Activated T-helper 2 cell treated with anti-CD3 and anti-CD28 coated beads, Interferon-gamma antibody, Interleukin-2, Interleukin-4, amounts not matched to agents 10 μg/mL and 5 μg/mL and 100 μg/mL, durations not matched to agents 14 hours and 24 hours and 36 hours (primary cell): ENCODE measurements at regions not wholly inside any gene's neighbourhood (a gene's known extent, or its start where the extent isn't known, plus 50 kb on each side); places are given as distances from the start of the nearest gene placed in this dataset.

ENCODE experiments used
- DNase-seq: peaks from one replicate; pipeline ENCODE4 v3.0.0; 2021; ENCODE audit warnings: low spot score
- H3K27ac Mint-ChIP-seq: one replicate; pipeline ENCODE4 v1.8.0; 2021; ENCODE audit warnings: mixed read lengths
- H3K27me3 Mint-ChIP-seq: one replicate; pipeline ENCODE4 v1.8.0; 2021; ENCODE audit warnings: low read depth, mixed read lengths
- H3K36me3 Mint-ChIP-seq: one replicate; pipeline ENCODE4 v1.8.0; 2021; ENCODE audit warnings: low read depth, mixed read lengths
- H3K4me1 Mint-ChIP-seq: one replicate; pipeline ENCODE4 v1.8.0; 2021; ENCODE audit warnings: low read depth, mixed read lengths
- H3K4me3 Mint-ChIP-seq: one replicate; pipeline ENCODE4 v1.8.0; 2021; ENCODE audit warnings: low read depth, mild to moderate bottlenecking, moderate library complexity, mixed read lengths
- H3K9me3 Mint-ChIP-seq: one replicate; pipeline ENCODE4 v1.8.0; 2021; ENCODE audit warnings: mixed read lengths
- intact Hi-C: fragments of 100-400 bp; cut with micrococcal nuclease; formaldehyde crosslinking; loops from one replicate; pipeline ENCODE4 v1.15.1; 2023

DNA sequence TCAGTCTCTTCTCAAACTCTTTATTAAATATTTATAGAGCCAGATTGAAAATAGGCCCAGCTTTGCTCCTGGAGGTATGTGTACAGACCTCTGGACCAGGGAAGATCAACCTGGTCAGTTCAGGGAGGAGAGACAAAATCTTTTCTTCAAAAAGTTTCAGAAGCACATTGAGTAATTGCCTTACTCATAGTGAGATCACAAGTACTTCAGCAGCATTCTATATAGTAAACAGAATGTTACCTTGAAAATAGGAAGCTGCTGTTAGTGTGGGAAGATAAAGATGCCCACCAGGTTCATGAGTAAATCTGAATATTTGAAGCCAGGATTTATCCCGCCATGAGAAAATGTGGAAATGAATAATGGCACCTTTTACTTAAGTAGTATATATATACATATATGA is 665.9 kb upstream of the CITED2 start:
- no peak for DNase-seq
- Mint-ChIP-seq H3K27me3 (peaks cover 3% of the 10 kb centered on the region), H3K9me3 (no peaks in the 10 kb centered on the region), H3K4me3 (no peak overlapping the region), H3K36me3 (no peaks in the 10 kb centered on the region), H3K27ac (no peak overlapping the region), H3K4me1 (peaks cover 8% of the 10 kb centered on the region)
- intact Hi-C loops, result loop anchor here (10.0 kb wide), 1 partner anchor 666 kb away; the partner anchor contains the start of gene CITED2

DNA sequence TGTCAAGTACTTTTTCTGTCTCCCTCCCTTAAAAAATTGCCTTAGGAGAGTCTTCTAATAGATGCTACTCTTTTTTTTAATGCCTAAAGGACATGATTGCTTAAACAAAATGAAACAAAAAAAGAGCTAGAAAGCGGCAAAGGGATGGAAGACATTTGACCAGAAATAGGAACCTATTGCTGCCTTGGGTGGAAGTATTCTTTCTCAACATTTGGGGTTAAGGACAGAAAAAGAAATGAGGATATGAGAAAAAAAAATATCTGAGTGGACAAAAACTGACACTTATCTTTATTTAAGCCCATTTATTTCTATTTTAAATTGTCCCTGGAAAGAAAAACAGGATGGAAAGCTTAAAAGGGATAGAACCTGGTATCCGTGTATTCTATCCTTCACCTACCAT is 664.9 kb upstream of the CITED2 start:
- H3K9me3 Mint-ChIP-seq, result no peaks in the 10 kb centered on the region
- DNase-seq, result no peak
- H3K4me3 Mint-ChIP-seq, result no peak overlapping the region
- peaks cover 8% of the 10 kb centered on the region for H3K4me1 Mint-ChIP-seq
- intact Hi-C loops, result no loop called here
- H3K27ac Mint-ChIP-seq, result no peak overlapping the region
- peaks cover 3% of the 10 kb centered on the region for H3K27me3 Mint-ChIP-seq
- H3K36me3 Mint-ChIP-seq, result no peaks in the 10 kb centered on the region

DNA sequence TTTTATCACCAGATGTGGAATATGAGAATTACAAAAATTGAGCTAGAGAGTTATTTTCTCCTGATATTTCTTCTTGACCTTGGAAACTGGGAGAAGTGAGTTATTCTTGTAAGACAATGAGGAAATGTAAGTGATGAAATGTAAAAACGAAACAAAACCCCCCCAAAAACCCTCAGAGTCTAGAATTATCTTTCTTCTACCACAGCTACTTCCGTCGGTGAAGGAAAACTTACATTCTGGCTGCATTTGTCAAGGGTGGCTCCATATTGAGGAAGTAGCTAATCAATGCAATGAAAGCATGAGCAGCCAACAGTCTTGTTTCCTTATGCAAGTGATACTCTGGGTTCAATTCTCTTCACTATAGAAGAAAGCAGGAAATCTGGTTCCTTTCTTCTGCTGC is 661.7 kb upstream of the CITED2 start:
- DNase-seq, result no peak

DNA sequence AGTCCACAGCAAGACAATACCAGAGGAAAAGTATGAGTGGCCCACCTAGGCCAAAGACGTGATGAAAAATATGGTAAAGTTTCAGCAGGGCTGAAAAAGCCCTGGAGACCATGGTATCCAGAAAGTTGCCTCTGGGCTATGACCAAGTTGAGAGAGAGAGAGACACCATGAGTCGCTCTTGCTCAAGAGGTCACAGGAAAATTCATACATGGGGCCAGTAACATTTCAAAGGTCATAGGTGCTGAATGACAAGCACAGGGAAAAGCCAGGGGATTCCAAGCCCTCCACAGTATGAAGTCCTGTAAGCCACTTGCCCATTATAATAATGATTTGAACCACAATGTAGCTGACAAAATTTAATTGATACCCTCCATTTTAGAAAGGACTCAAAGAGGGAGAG is 657.7 kb upstream of the CITED2 start:
- DNase-seq, result no peak
- H3K9me3 Mint-ChIP-seq, result no peaks in the 10 kb centered on the region
- no peak overlapping the region for H3K4me3 Mint-ChIP-seq
- H3K27me3 Mint-ChIP-seq, result no peaks in the 10 kb centered on the region
- no peaks in the 10 kb centered on the region for H3K36me3 Mint-ChIP-seq
- intact Hi-C loops, result no loop called here
- no peak overlapping the region for H3K27ac Mint-ChIP-seq
- no peaks in the 10 kb centered on the region for H3K4me1 Mint-ChIP-seq

More for the DNA sequence above, 661.7 kb upstream of the CITED2 start:
- no peaks in the 10 kb centered on the region for H3K4me1 Mint-ChIP-seq
- H3K9me3 Mint-ChIP-seq, result no peaks in the 10 kb centered on the region
- H3K36me3 Mint-ChIP-seq, result no peaks in the 10 kb centered on the region
- no peak overlapping the region for H3K4me3 Mint-ChIP-seq
- H3K27ac Mint-ChIP-seq, result no peak overlapping the region
- peaks cover 3% of the 10 kb centered on the region for H3K27me3 Mint-ChIP-seq
- intact Hi-C loops, result no loop called here

DNA sequence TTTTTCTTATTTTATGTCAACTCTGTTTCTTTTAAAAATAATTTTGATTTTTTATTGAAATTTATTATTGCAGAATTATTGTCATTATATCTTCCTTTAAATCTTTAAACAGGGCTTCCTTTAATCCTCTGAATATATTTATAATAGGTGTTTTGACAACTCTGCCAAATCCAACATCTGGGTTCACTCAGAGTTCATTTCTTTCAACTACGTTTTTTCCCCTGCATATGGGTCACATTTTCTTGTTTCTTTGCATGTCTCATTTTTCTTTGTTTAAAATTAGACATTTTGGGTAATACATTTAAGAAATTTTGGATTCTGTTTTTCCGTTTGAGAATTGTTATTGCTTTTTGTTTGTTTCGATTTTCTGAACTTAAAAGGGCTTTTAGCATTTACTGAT is 655.1 kb upstream of the CITED2 start:
- no peak overlapping the region for H3K27ac Mint-ChIP-seq
- intact Hi-C loops, result no loop called here
- DNase-seq, result no peak
- no peak overlapping the region for H3K4me3 Mint-ChIP-seq
- H3K36me3 Mint-ChIP-seq, result no peaks in the 10 kb centered on the region
- H3K27me3 Mint-ChIP-seq, result no peaks in the 10 kb centered on the region
- H3K4me1 Mint-ChIP-seq, result no peaks in the 10 kb centered on the region
- no peaks in the 10 kb centered on the region for H3K9me3 Mint-ChIP-seq

DNA sequence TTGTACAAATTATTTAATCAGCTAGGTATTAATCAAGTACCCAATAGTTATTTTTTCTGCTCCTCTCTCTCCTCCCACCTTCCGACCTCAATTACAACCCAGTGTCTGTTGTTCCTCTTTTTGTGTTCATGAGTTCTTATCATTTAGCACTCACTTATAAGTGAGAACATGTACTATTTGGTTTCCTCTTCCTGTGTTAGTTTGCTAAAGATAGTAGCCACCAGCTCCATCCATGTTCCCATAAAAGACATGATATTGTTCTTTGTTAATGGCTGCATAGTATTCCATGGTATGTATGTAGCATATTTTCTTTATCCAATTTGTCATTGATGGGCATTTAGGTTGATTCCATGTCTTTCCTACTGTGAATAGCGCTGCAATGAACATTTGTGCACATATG is 652.8 kb upstream of the CITED2 start:
- H3K27me3 Mint-ChIP-seq, result no peaks in the 10 kb centered on the region
- H3K4me1 Mint-ChIP-seq, result no peaks in the 10 kb centered on the region
- no peak overlapping the region for H3K4me3 Mint-ChIP-seq
- no peaks in the 10 kb centered on the region for H3K9me3 Mint-ChIP-seq
- no peak overlapping the region for H3K27ac Mint-ChIP-seq
- intact Hi-C loops, result no loop called here
- H3K36me3 Mint-ChIP-seq, result no peaks in the 10 kb centered on the region
- no peak for DNase-seq

DNA sequence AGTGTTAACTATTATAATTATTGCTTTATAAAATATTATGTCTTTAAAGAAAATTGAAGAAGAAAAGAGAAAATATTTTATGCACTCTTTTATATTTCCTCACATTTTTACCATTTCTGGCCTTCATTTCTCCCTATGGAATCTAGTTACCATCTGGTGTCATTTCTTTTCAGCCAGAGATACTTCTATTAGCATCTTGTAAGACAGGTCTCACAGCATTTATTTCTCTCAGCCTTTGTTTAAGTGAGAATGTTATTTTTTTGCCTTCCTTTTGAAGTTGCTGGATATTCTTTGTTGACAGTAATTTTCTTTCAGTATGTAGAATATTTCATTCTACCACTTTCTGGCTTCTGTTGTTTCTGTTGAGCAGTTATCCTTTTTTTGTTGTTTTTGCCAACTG is 652.1 kb upstream of the CITED2 start:
- H3K9me3 Mint-ChIP-seq, result no peaks in the 10 kb centered on the region
- H3K4me1 Mint-ChIP-seq, result no peaks in the 10 kb centered on the region
- no peak for DNase-seq
- H3K36me3 Mint-ChIP-seq, result no peaks in the 10 kb centered on the region
- intact Hi-C loops, result no loop called here
- H3K27ac Mint-ChIP-seq, result no peak overlapping the region
- no peak overlapping the region for H3K4me3 Mint-ChIP-seq
- no peaks in the 10 kb centered on the region for H3K27me3 Mint-ChIP-seq

DNA sequence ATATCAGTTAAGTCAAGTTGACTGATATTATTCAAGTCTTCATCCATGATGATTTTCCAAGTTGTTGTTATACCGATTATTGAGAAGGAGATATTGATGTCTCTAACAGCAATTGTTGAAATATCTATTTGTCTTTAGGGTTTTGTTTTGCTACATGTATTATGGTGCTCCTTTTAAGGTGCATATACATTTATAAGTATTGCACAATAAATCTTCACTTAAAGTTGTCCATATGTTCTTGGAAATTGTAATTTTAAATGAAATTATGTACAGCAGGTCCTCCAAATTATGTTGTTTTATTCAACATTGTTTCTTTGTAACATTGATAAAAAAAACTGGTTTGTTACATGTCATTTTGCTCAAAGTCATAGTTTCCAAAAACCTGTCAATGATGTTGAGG is 650.7 kb upstream of the CITED2 start:
- no peak overlapping the region for H3K27ac Mint-ChIP-seq
- H3K4me3 Mint-ChIP-seq, result no peak overlapping the region
- no peak for DNase-seq
- H3K4me1 Mint-ChIP-seq, result no peaks in the 10 kb centered on the region
- no peaks in the 10 kb centered on the region for H3K27me3 Mint-ChIP-seq
- no peaks in the 10 kb centered on the region for H3K36me3 Mint-ChIP-seq
- peaks cover 7% of the 10 kb centered on the region for H3K9me3 Mint-ChIP-seq
- intact Hi-C loops, result no loop called here

DNA sequence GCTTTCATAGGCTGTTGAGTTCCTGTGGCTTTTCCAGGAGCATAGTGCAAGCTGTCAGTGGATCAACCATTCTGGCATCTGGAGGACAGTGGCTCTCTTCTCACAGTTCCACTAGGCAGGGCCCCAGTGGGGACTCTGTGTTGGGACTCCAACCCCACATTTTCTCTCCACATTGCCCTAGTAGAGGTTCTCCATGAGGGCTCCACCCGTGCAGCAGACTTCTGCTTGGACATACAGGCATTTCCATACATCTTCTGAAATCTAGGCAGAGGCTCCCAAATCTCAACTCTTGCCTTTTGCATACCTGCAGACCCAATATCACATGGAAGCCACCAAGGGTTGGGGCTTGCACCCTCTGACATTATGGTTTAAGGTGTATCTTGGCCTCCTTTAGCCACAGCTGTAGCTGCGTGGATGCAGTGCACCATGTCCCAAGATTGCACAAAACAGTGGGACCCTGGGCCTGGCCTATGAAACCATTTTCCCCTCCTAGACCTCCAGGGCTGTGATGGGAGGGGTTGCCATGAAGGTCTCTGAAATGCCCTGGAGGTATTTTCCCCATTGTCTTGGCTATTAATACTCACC is 645.9 kb upstream of the CITED2 start:
- no peak for DNase-seq
- H3K4me1 Mint-ChIP-seq, result no peaks in the 10 kb centered on the region
- no peak overlapping the region for H3K4me3 Mint-ChIP-seq
- H3K36me3 Mint-ChIP-seq, result no peaks in the 10 kb centered on the region
- peaks cover 7% of the 10 kb centered on the region for H3K9me3 Mint-ChIP-seq
- intact Hi-C loops, result no loop called here
- no peak overlapping the region for H3K27ac Mint-ChIP-seq
- H3K27me3 Mint-ChIP-seq, result no peaks in the 10 kb centered on the region

DNA sequence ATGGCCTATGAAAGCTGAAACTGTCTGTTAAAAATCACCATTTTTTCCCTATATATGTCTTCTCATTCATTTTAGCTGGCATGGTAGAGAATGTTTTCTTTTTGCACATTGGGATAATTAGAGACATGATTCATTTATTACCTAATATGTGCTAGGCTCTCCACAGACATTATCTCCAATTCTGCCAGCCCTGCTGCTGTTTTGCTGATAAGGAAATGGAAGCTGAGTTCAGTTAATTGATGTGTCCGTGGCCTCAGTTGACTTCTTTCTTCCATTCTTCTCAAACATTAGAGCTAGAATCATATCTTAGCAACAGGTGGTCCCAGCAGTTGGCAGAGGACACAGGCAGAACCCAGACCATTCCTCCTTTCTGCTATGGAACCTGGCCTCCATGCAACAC is 644.1 kb upstream of the CITED2 start:
- H3K4me1 Mint-ChIP-seq, result no peaks in the 10 kb centered on the region
- intact Hi-C loops, result no loop called here
- H3K36me3 Mint-ChIP-seq, result no peaks in the 10 kb centered on the region
- H3K4me3 Mint-ChIP-seq, result no peak overlapping the region
- H3K9me3 Mint-ChIP-seq, result peaks cover 7% of the 10 kb centered on the region
- H3K27ac Mint-ChIP-seq, result no peak overlapping the region
- DNase-seq, result no peak
- no peaks in the 10 kb centered on the region for H3K27me3 Mint-ChIP-seq

DNA sequence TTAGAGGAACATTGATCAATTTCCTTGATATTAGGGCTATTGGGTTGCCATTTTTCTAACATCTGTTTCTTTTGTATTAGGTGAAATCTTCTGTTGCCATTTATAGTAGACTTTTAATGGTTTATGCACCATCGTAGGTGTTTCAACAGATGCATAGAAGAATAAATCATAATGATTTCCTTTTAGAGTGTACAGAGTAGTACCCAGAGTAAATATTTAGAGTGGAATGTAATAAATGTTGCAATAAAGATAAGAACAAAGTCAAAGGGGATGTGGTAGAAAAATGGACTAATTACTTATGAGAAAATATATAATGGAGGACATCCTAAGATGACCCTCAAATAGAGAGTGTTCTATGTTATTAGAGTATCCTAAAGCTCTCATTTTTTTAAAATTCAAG is 643.0 kb upstream of the CITED2 start:
- Mint-ChIP-seq H3K9me3 (peaks cover 7% of the 10 kb centered on the region), H3K4me3 (no peak overlapping the region), H3K27me3 (no peaks in the 10 kb centered on the region), H3K36me3 (no peaks in the 10 kb centered on the region), H3K4me1 (no peaks in the 10 kb centered on the region), H3K27ac (no peak overlapping the region)
- intact Hi-C loops, result no loop called here
- DNase-seq, result no peak

DNA sequence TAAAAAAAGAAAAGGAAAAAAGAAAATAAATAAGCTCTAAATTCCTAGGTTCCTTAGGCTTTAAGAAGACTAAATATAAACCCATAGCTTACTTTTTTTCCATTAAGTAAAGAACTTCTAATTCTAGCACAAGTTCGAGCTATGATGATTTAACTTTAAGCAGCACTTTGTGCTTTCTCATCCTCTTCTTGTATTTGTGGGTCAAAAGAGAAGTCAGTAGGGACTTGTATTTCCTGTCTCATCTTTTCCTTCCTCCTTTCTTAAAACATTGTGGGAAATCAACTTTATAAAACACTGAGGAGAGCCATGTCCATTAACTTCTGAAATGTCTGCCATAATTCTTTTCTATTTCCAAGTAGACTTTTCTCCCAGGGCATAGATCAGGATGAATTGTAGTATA is 637.7 kb upstream of the CITED2 start:
- DNase-seq, result no peak
- no peaks in the 10 kb centered on the region for H3K27me3 Mint-ChIP-seq
- no peak overlapping the region for H3K27ac Mint-ChIP-seq
- H3K4me3 Mint-ChIP-seq, result no peak overlapping the region
- no peaks in the 10 kb centered on the region for H3K4me1 Mint-ChIP-seq
- intact Hi-C loops, result no loop called here
- H3K36me3 Mint-ChIP-seq, result no peaks in the 10 kb centered on the region
- H3K9me3 Mint-ChIP-seq, result no peaks in the 10 kb centered on the region

DNA sequence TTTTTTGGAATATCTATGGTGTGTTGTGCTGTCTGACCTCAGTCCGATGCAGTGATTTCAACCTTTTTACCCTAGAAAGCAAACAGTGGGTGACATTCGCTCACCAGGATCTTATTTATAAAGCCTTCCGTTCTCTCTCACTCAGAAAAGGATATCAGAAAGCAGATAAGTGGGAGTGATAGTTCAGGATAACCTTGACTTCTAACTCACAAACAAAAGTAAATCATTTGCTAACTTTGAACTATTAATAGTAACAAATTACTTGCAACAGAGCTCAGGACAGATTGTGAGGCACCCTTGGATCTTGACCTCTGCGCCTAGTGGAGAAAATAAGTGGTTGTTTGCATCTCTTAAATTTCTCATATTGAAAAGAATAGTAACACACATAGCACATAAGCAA is 637.1 kb upstream of the CITED2 start:
- no peaks in the 10 kb centered on the region for H3K4me1 Mint-ChIP-seq
- no peak for DNase-seq
- no peaks in the 10 kb centered on the region for H3K27me3 Mint-ChIP-seq
- H3K36me3 Mint-ChIP-seq, result no peaks in the 10 kb centered on the region
- no peak overlapping the region for H3K27ac Mint-ChIP-seq
- intact Hi-C loops, result no loop called here
- H3K4me3 Mint-ChIP-seq, result no peak overlapping the region
- no peaks in the 10 kb centered on the region for H3K9me3 Mint-ChIP-seq

DNA sequence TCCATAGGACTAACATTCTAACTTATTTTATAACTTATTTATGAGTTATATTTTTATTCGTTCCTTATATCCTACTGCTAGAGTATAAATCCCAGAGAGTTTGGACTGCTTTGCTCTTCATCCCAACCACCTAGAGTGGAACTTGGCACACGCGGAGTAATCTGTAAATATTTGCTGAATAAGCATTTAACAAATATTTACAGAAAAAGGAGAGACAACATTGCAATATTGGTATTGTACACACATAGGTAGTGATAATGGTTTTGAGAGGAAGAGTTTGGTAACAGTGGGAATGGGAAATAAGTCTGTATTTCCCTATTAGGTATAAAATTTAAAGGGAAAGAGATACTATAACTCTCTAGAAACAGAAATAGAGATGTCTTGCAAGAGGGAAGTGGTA is 634.8 kb upstream of the CITED2 start:
- Mint-ChIP-seq H3K4me3 (no peak overlapping the region), H3K9me3 (no peaks in the 10 kb centered on the region), H3K27ac (no peak overlapping the region), H3K27me3 (no peaks in the 10 kb centered on the region), H3K36me3 (no peaks in the 10 kb centered on the region), H3K4me1 (no peaks in the 10 kb centered on the region)
- DNase-seq, result no peak
- intact Hi-C loops, result no loop called here
